ENCODE measurements at regions not wholly inside any gene's neighbourhood (a gene's known extent, or its start where the extent isn't known, plus 50 kb on each side); places are given as distances from the start of the nearest gene placed in this dataset.

DNA sequence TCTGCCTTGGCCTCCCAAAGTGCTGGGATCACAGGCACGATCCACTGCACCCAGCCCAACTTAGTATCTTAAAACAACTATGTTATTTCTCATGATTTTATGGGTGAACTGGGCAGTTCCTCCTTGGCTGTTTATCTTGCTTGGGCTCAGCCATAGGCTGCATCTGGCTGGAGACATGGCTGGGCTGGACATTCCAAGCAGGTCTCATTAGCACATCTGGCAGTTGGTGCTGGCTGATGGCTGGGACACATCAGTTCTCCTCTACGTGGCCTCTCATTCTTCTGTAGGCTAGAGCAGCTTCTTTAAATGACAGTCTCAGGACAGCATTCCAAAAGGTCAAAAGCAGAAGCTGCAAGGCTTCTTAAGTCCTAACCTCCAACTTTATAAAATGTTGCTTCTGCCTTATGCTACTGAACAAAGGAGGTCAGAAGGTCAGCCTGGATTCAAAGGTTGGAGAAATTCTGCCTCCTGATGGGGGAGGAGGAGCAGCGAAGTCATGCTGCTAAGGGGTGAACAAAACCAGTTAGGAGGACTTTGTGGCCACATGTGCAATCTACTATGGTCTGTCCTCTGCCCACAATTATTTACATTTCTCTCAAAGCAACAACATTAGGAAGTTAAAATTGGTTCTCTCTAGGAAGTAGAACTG is 144.0 kb downstream of the AQP9 start:
- H3K4me1 ChIP-seq (ENCODE audit: low read depth): peaks cover 6% of the 10 kb centered on the region
- H3K4me3 ChIP-seq: no peak overlapping the region
- H3K9me3 ChIP-seq (ENCODE audit: low read depth): no peaks in the 10 kb centered on the region
- H3K27ac ChIP-seq: no peak overlapping the region
- H3K27me3 ChIP-seq: no peaks in the 10 kb centered on the region
- DNase-seq (ENCODE audit: low read depth in 1 of 2, low spot score in 1 of 2): no peak
- H3K36me3 ChIP-seq: no peaks in the 10 kb centered on the region
- TF ChIP-seq, protein P1, sequence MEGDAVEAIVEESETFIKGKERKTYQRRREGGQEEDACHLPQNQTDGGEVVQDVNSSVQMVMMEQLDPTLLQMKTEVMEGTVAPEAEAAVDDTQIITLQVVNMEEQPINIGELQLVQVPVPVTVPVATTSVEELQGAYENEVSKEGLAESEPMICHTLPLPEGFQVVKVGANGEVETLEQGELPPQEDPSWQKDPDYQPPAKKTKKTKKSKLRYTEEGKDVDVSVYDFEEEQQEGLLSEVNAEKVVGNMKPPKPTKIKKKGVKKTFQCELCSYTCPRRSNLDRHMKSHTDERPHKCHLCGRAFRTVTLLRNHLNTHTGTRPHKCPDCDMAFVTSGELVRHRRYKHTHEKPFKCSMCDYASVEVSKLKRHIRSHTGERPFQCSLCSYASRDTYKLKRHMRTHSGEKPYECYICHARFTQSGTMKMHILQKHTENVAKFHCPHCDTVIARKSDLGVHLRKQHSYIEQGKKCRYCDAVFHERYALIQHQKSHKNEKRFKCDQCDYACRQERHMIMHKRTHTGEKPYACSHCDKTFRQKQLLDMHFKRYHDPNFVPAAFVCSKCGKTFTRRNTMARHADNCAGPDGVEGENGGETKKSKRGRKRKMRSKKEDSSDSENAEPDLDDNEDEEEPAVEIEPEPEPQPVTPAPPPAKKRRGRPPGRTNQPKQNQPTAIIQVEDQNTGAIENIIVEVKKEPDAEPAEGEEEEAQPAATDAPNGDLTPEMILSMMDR (IDR thresholded peaks at IDR 0.05; ENCODE audit: low read depth, low read length): no peak

DNA sequence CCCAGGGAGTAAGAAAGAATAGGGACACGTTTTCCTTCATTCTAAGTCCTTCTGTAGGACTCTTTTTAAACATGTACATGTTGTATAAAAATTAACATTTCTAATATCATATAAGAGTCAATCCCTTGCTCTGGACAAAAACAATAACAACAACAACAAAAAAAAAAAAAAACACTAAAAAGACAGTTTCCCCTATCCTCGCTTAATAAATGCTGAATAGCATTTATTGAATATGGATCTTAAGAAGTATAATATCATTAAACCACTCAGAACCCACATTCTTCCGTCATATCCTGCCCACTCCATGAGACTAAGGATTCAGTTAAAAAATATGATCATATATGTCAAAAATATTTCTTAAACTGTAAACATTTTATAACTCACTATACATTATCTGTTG is 145.1 kb downstream of the AQP9 start:
- Histone ChIP-seq H3K4me1 (ENCODE audit: low read depth) (peaks cover 6% of the 10 kb centered on the region), H3K4me3 (no peak overlapping the region), H3K36me3 (no peaks in the 10 kb centered on the region), H3K27ac (no peak overlapping the region), H3K9me3 (ENCODE audit: low read depth) (no peaks in the 10 kb centered on the region), H3K27me3 (no peaks in the 10 kb centered on the region)
- TF ChIP-seq, protein P1 (IDR thresholded peaks at IDR 0.05; ENCODE audit: low read depth, low read length): no peak
- DNase-seq (ENCODE audit: low read depth in 1 of 2, low spot score in 1 of 2): no peak

DNA sequence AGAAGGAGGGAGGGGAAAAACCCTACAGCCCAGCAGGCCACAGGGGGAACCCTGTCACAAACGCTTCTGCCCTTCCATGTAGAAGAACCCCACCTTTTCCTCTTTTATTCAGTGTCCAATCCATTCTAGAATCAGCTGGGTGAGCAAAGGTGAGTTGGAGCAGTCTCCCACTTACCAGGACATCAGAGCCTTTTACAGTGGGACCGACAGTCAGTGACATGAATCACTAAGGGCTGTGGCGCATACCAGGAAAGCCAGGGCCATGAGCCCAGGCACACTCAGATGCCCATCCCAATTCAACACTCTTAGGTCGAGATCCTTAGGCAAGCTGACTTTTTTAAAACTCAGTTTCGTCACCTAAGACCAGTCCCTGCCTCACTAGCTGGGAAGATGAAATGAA is 146.1 kb downstream of the AQP9 start:
- Histone ChIP-seq H3K27me3 (no peaks in the 10 kb centered on the region), H3K4me3 (no peak overlapping the region), H3K36me3 (no peaks in the 10 kb centered on the region), H3K27ac (no peak overlapping the region), H3K4me1 (ENCODE audit: low read depth) (peaks cover 6% of the 10 kb centered on the region), H3K9me3 (ENCODE audit: low read depth) (no peaks in the 10 kb centered on the region)
- TF ChIP-seq, protein P1 (IDR thresholded peaks at IDR 0.05; ENCODE audit: low read depth, low read length): no peak
- DNase-seq (ENCODE audit: low read depth in 1 of 2, low spot score in 1 of 2): no peak

DNA sequence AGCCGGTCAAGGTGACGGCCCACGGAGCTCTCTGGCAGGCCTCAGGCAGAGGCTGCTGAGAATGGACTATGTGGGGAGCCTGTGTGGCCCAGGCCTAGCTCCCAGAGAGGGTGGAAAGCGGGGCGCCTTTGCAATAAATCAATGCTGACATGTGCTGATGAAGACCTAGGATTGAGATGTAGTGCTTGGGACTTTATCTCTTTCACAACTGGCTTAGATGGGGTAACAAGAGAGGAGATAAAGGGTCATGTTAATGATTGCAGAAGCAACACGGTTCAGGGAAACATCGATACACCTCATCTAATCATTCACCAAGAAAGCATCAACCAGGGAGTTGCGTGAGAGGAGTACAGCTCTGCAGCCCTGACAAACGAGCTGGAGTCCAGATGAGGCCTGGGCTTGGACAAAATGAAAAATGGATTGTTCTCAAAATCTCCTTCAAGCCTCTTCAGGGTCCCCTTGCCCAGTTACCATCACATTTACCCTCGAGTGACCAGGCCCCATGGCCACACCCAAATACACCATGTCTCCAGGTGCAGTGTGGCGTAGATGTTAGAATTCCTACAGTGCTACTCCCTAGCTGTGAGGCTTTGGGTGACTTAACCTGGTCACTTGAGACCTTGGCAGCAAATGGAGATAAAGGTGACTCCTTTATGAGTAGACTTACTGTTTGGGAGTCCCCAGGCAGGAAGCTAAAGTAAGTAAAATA is 146.4 kb upstream of the LIPC start:
- Histone ChIP-seq H3K27me3 (no peaks in the 10 kb centered on the region), H3K36me3 (no peaks in the 10 kb centered on the region), H3K27ac (no peak overlapping the region), H3K4me1 (ENCODE audit: low read depth) (peaks cover 6% of the 10 kb centered on the region), H3K4me3 (no peak overlapping the region), H3K9me3 (ENCODE audit: low read depth) (no peaks in the 10 kb centered on the region)
- TF ChIP-seq, protein P1 (IDR thresholded peaks at IDR 0.05; ENCODE audit: low read depth, low read length): no peak
- DNase-seq (ENCODE audit: low read depth in 1 of 2, low spot score in 1 of 2): no peak

DNA sequence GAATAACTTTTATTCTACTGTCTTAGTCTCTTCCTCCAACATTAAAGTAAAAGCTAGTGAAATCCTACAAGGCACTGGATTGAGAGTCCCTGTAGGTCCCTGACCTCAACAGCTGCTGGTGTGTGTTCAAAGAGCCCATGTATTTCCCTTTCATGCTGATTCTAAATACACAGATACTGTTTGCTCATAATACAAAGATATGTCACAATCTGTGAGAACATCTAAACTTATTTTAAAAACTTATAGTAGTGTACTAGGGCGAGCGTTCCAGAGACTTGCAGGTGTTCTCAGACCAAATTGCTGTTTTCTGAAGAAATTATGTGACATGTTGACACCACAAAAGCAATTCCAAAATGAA is 145.9 kb upstream of the LIPC start:
- Histone ChIP-seq H3K4me1 (ENCODE audit: low read depth) (peaks cover 6% of the 10 kb centered on the region), H3K9me3 (ENCODE audit: low read depth) (no peaks in the 10 kb centered on the region), H3K4me3 (no peak overlapping the region), H3K27me3 (no peaks in the 10 kb centered on the region), H3K36me3 (no peaks in the 10 kb centered on the region), H3K27ac (no peak overlapping the region)
- TF ChIP-seq, protein P1 (IDR thresholded peaks at IDR 0.05; ENCODE audit: low read depth, low read length): no peak
- no peak for DNase-seq (ENCODE audit: low read depth in 1 of 2, low spot score in 1 of 2)

Measured in cardiac muscle cell (in vitro differentiated cells and primary cell).